ENCODE measurements at regions not wholly inside any gene's neighbourhood (a gene's known extent, or its start where the extent isn't known, plus 50 kb on each side); places are given as distances from the start of the nearest gene placed in this dataset.

- H2AK5ac ChIP-seq (ENCODE audit: insufficient read length, low read length): no peak overlapping the region
- H3K79me1 ChIP-seq (ENCODE audit: insufficient read depth, low read depth, low read length, poor library complexity, severe bottlenecking): no peaks in the 10 kb centered on the region
- H3K23ac ChIP-seq (ENCODE audit: insufficient read length, low read depth, low read length): no peak overlapping the region
- no peak overlapping the region for H3K4ac ChIP-seq (ENCODE audit: low read depth, low read length)
- H3K79me2 ChIP-seq (ENCODE audit: insufficient read depth, low read length): no peaks in the 10 kb centered on the region
- Mint-ChIP-seq H3K4me1 (peaks cover 7 to 9% of the 10 kb centered on the region in 2 experiments), H3K4me3 (no peak overlapping the region), H3K9me3 (peaks cover 0 to 3% of the 10 kb centered on the region in 2 experiments; a peak in 2 of 5 replicates), H3K27ac (no peak overlapping the region), H3K27me3 (ENCODE audit: low read depth) (no peaks in the 10 kb centered on the region), H3K36me3 (ENCODE audit: insufficient read depth in 1 of 3, low read depth in 3 of 3) (peaks cover 3 to 11% (median 5%) of the 10 kb centered on the region in 3 experiments; a peak in 2 of 7 replicates)
- WGBS (ENCODE audit: extremely low coverage, insufficient read length, low lambda C conversion rate): no CpG with 5 or more reads among the region's 3 CpGs
- TF ChIP-seq CTCF (conservative IDR thresholded peaks at IDR 0.05): no peak
- H3K56ac ChIP-seq (ENCODE audit: insufficient read length, low read depth, low read length): no peak overlapping the region
- no peak overlapping the region for H3K14ac ChIP-seq (ENCODE audit: insufficient read depth, low read length)
- no peaks in the 10 kb centered on the region for H3K4me1 ChIP-seq (ENCODE audit: insufficient read depth, low read length)
- H3K27me3 ChIP-seq (ENCODE audit: insufficient read depth, low read length): no peaks in the 10 kb centered on the region
- H2BK20ac ChIP-seq (ENCODE audit: low read depth, low read length, poor library complexity, severe bottlenecking): no peak overlapping the region
- H3K4me2 ChIP-seq (ENCODE audit: insufficient read depth, insufficient read length, low read length): no peak overlapping the region
- no peak overlapping the region for H3K27ac ChIP-seq (ENCODE audit: insufficient read length, low read depth, low read length)
- no peaks in the 10 kb centered on the region for H3K23me2 ChIP-seq (ENCODE audit: insufficient read length, low read depth, low read length, poor library complexity, severe bottlenecking)
- H3K18ac ChIP-seq (ENCODE audit: insufficient read length, low read depth, low read length): no peak overlapping the region
- no peak overlapping the region for H4K8ac ChIP-seq (replicated peaks; ENCODE audit: insufficient read length, low read depth, low read length)
- no peak overlapping the region for H2BK15ac ChIP-seq (ENCODE audit: low read depth, low read length)
- no peak overlapping the region for H2AFZ ChIP-seq (ENCODE audit: low read length)
- H3K9ac ChIP-seq (ENCODE audit: extremely low read depth, insufficient read length, low read length): no peak overlapping the region
- H4K5ac ChIP-seq (ENCODE audit: insufficient read length, low read depth, low read length): no peak overlapping the region
- no peak overlapping the region for H3T11ph ChIP-seq (ENCODE audit: low read length)
- H2BK5ac ChIP-seq (ENCODE audit: insufficient read length, low read length): no peak overlapping the region
- no peak for DNase-seq
- no peaks in the 10 kb centered on the region for H3K9me3 ChIP-seq (ENCODE audit: control insufficient read depth, low read depth, low read length)
- H4K91ac ChIP-seq (ENCODE audit: insufficient read length, low read depth, low read length): no peak overlapping the region
- no peak overlapping the region for H2BK12ac ChIP-seq (ENCODE audit: insufficient read length, low read depth, low read length)
- H4K20me1 ChIP-seq (ENCODE audit: control insufficient read depth, insufficient read depth, insufficient read length): no peaks in the 10 kb centered on the region
- H2BK120ac ChIP-seq (ENCODE audit: low read depth, low read length, poor library complexity, severe bottlenecking): no peak overlapping the region
Measured at GRCh38 chr7:22907805-22908204, 85.2 kb upstream of the TOMM7 start.
